ENCODE measurements at regions not wholly inside any gene's neighbourhood (a gene's known extent, or its start where the extent isn't known, plus 50 kb on each side); places are given as distances from the start of the nearest gene placed in this dataset.

DNA sequence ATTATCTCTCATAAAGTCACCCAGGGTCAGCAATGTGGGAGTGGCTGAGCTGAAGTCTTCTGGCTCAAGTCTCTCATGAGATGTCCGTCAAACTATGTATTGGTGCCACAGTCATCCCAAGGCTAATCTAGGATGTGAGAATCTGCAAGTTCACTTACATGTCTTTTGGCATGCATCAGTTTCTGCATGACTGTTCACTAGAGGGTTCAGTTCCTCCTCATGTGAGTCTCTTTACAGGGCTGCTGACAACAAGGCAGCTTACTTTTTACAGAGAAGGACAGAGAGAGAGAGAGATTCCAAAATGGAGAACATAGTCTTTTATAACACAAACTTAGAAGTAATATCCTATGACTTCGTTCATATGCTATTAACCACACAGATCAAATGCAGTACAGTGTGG, 328.8 kb upstream of the SLITRK1 start:
- DNase-seq (ENCODE audit: low spot score), result no peak

- peak; percentile 38 for DNase-seq (ENCODE audit: low spot score)
Measured at GRCh38 chr13:84208246-84208910, 326.1 kb upstream of the SLITRK1 start.

- no peak for DNase-seq (ENCODE audit: low spot score)
Measured at GRCh38 chr13:84207509-84207908, 325.2 kb upstream of the SLITRK1 start.

DNA sequence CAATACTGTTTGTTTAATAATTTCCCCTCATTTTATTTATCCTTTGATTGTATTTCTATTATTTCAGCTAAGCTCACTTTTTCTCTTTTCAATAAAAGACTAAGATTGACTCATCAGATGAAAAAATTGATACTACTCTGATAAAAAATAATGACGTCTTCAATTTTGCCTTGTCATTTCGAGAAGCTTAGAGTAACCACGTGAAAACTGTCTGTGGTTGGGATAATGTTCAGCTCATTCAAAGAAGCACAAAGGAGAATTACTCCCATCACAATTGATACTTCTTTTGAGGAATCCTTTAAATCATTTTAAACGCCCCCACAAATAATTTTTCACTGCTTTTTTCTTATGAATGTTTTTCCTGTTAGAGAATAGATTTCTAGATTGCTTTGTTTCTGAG, 318.7 kb upstream of the SLITRK1 start:
- DNase-seq (ENCODE audit: low spot score), result no peak

GRCh38 chr13:84192125-84192524, 309.9 kb upstream of the SLITRK1 start:
- peak; percentile 18 for DNase-seq (ENCODE audit: low spot score)

DNA sequence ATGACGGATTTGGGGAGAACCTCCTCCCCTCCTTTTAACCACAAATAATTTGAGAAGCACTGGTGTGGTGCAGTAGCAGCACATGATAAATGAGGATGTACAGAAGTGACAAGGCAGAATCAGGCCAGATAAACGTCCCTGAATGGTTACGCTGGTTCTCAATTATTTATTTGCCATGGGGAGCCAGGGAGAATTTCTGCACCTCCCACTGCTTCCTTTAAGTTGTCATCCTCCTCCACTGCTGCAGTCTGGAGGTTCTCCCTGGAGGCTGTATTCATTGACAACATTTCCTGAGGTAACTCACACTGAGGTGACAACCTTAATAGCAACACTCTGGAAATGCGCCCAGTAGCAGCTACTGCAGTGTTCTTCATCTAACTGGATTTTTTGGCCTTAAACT, 308.9 kb upstream of the SLITRK1 start:
- DNase-seq (ENCODE audit: low spot score), result no peak

DNA sequence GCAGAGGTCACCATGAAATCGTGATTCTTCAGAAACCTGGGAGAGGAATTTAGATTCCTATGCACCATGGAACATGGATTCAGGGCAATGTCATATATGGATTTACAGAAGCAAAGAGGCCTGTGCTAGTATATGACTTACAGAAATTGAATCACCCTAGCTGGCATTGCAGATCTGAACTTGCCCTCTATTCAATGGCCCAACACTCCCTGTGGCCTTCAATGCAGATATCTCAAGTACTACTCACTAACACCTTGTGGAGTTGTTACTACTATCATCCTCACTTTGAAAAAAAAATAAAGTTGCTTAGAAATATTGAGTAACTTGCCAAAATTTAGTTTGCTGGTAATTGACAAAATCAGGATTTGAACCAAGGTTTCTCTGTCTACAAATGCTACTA, 305.4 kb upstream of the SLITRK1 start:
- no peak for DNase-seq (ENCODE audit: low spot score)

DNA sequence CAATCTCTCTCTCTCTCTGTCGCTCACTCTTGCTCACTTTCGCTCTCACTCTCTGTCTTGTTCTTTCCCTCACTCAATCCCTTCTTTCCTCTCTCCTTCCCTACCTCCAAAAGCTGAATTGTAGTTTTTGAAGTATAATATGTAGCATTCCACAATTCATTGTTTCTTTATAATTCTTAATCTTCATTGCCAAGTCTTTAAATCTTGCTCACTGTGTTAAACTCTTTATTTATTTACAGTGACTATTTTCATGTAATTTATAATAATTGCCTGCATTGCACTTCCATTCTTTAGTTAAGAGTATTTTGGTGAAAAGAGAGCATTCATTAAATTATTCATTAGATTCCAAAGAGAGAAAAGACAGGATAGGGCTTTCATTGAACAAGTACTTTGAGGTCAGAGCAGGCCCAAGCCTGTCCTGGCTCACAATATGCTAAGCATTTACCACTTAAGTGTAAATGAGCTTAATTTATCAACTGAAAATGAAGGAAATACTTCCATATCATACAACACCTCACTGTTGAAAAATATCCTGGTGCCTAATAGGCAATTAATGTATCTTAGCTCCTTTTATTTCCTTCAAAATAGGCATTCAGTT, 257.4 kb upstream of the SLITRK1 start:
- DNase-seq (ENCODE audit: low spot score), result no peak

DNA sequence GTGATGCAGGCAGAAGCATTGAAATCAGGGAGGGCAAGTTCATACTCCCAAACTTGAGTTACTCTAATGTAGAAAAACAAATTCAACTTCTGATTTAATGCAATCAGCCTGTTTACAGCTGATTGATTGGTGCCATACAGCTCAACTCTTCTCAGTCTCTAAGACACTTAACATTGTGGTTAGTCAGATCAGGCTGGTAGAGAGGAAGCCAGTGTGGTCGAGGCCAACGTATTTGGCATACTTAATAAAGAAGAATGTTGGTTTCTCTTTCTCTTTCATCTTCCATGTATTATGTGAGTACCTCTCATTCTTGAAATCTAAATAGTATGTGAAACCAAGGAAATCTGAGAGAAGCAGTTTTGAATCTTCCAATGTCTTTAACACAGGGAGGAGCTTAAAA, 255.0 kb upstream of the SLITRK1 start:
- no peak for DNase-seq (ENCODE audit: low spot score)

DNA sequence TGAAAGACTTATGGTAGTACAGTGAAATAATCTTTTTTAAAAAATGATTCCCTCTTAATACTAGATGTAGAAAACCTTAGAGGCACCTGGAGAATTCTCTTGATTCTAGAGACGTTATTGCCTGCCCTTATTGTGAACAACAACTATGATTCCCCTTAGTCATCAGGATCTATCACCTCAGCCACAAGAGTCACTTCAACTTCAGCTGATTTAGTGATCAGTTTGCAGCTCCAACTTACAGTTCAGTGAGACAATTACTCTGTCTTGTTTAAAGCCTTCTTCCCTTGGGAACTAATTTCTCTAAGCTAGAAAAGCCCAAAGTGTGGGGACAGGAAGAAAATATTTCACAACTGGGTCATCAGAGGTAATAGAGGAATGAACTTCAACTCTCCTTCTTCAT, 254.3 kb upstream of the SLITRK1 start:
- DNase-seq (ENCODE audit: low spot score), result no peak

GRCh38 chr13:84132491-84132890, 250.2 kb upstream of the SLITRK1 start:
- no peak for DNase-seq (ENCODE audit: low spot score)

DNA sequence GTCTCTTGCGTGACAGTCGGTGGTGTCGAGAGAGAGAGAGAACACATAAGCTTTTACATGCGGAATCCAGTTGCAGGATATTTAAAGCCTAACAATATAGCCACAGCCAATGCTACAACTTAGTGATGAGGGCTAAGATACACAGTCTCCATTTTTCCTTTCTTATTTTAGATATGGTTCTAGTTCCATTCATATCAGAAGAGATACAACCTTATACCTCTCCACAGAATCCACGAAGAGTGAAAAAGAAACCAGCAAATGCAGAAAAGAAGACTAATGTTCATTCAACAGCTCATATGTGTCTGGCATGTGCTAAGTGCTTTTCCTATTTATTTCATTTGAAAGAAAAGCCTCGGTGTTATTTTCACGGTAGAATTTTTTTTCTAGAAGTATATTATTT, 249.0 kb upstream of the SLITRK1 start:
- DNase-seq (ENCODE audit: low spot score), result no peak

DNA sequence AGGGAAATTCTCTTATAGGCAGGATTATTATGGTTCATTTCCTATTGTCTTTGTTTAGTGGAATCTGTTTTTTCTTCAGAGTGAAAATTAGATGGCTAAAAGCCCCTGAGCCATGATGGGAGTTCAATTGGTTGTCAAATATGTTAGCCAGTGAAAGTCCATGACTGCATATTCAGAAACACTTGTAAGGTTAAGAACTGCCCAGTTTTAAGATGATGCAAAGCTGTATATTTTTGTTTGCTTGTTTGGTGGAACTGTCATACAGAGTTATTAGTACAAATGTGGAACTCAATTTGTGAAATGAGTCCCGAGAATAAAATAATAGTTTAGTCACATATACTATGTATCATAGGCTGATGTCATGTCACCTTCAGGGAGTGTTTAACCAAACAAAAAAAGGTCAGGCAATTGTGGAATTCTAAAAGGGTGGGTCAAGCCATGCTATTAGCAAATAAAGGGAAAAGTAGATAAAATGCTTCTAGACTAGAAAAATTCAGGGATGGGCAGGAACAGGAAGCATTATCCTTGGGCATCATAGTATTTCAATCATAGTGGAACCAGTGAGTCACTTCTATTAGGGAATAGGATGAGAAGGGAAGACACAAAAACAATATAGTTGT, 248.3 kb upstream of the SLITRK1 start:
- DNase-seq (ENCODE audit: low spot score), result no peak

- DNase-seq (ENCODE audit: low spot score), result no peak
Measured at GRCh38 chr13:84129966-84130365, 247.7 kb upstream of the SLITRK1 start.

- no peak for DNase-seq (ENCODE audit: low spot score)
Measured at GRCh38 chr13:84127597-84128128, 245.4 kb upstream of the SLITRK1 start.

GRCh38 chr13:84126671-84127171, 244.4 kb upstream of the SLITRK1 start:
- DNase-seq (ENCODE audit: low spot score), result no peak

GRCh38 chr13:84121456-84121855, 239.2 kb upstream of the SLITRK1 start:
- DNase-seq (ENCODE audit: low spot score), result peak; percentile 69

DNA sequence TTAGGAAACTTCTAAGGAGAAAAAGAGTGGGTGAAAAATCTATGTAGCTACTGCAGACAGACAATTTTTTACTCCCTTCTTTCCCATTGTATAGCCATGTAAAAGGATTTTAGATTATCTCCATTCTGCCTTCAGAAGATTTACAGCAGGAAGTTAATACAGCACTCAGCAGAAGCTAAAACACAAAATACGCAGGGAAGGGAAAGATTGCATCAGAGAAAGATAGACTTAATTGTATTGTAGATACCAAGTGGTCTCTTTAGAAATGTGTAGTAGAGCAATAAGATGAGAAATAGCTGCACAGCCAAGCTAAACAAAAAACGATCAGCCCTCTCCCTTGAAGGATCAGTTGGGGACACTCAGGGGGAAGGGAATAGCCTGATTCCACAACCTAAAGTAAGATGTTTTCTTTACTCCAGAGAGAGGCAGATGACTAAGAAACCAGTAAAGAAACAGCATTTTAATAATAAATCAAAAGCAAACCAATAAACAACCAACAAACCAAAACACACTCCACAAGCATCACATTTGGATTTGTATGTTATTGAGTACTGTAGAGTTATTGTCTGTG, 236.7 kb upstream of the SLITRK1 start:
- DNase-seq (ENCODE audit: low spot score), result peak; percentile 13

DNA sequence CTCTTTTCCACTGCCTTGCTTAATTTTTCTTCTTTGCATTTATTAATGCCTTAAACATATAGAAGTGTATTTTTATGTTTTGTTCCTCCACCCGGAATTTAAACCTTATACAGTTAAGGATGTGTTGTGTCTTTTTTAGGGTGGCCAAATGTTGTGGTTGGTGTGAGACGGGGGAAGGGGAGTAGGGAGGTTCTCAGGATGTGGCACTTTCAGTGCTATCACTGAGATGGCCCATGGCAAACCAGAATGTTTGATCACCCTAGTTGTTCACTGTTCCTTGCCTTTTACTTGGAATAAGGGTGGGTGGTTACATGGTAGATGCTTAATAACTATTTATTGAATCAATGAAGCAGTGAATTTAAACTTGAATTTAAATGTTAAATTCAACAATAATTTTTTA, 216.0 kb upstream of the SLITRK1 start:
- DNase-seq (ENCODE audit: low spot score), result no peak

- no peak for DNase-seq (ENCODE audit: low spot score)
Measured at GRCh38 chr13:84097148-84097547, 214.9 kb upstream of the SLITRK1 start.

GRCh38 chr13:84096216-84096615, 213.9 kb upstream of the SLITRK1 start:
- no peak for DNase-seq (ENCODE audit: low spot score)

- DNase-seq (ENCODE audit: low spot score), result no peak
Measured at GRCh38 chr13:84088996-84089395, 206.7 kb upstream of the SLITRK1 start.

GRCh38 chr13:84086847-84087162, 204.5 kb upstream of the SLITRK1 start:
- DNase-seq (ENCODE audit: low spot score), result no peak
